HL-60 (cell line): ENCODE measurements at regions not wholly inside any gene's neighbourhood (a gene's known extent, or its start where the extent isn't known, plus 50 kb on each side); places are given as distances from the start of the nearest gene placed in this dataset.
"Not testable (repeated sequence)": the region's sequence is repeated elsewhere in the genome, so short reads cannot be mapped to it uniquely, and the experiment has no call there.

ENCODE experiments used
- CTCF ChIP-seq: IDR thresholded peaks from one replicate; pipeline ENCODE4 v1.5.1; 2011; ENCODE audit warnings: low read length, control low read depth, inconsistent platforms; ENCODE audit not compliant: insufficient read depth
- GABPA ChIP-seq: IDR thresholded peaks from 2 replicates; pipeline ENCODE4 v1.6.1; 2012; ENCODE audit warnings: low read depth
- POLR2AphosphoS5 ChIP-seq: IDR thresholded peaks from 2 replicates; pipeline ENCODE4 v1.6.1; 2012; ENCODE audit warnings: low read depth
- REST ChIP-seq: IDR thresholded peaks from 2 replicates; pipeline ENCODE4 v1.6.1; 2012; ENCODE audit warnings: low read depth; ENCODE audit not compliant: insufficient replicate concordance
- SPI1 ChIP-seq: IDR thresholded peaks from 2 replicates; pipeline ENCODE4 v1.6.1; 2012; ENCODE audit warnings: low read depth, mild to moderate bottlenecking, borderline replicate concordance

- not testable (repeated sequence) for TF ChIP-seq CTCF, POLR2AphosphoS5, SPI1, REST, GABPA
Observed at GRCh38 chr15:101912349-101913287, 100.6 kb downstream of the OR4F15 start.
